ENCODE measurements at regions not wholly inside any gene's neighbourhood (a gene's known extent, or its start where the extent isn't known, plus 50 kb on each side); places are given as distances from the start of the nearest gene placed in this dataset.

- no peaks in the 10 kb centered on the region for H3K9me3 ChIP-seq (ENCODE audit: control insufficient read depth in 1 of 2, insufficient read depth in 1 of 2, low read depth in 1 of 2, low read length in 2 of 2)
- H3K36me3 ChIP-seq (ENCODE audit: control insufficient read depth in 1 of 2, insufficient read depth in 2 of 2, low read length in 2 of 2): no peaks in the 10 kb centered on the region
- ChIA-PET CTCF (no interaction called here), POLR2A (no interaction called here), RAD21 (ENCODE audit: low non-redundant PET in 1 of 2, low total read pairs in 2 of 2, uncharacterized antibody in 2 of 2, unreplicated experiment in 2 of 2) (no interaction called here)
- H3K4me2 ChIP-seq (ENCODE audit: low read length): no peak overlapping the region
- no TSS peak for BruUV-seq (replicated peaks)
- H3K9ac ChIP-seq (ENCODE audit: low read length): no peak overlapping the region
- H3K27ac ChIP-seq (ENCODE audit: low read depth, low read length): no peak overlapping the region
- no peak for TF ChIP-seq JUND (IDR thresholded peaks at IDR 0.05)
- no peak for TF ChIP-seq ZFX (IDR thresholded peaks at IDR 0.05)
- TF ChIP-seq SRF (IDR thresholded peaks at IDR 0.05; ENCODE audit: low read depth): no peak
- TF ChIP-seq YY1 (IDR thresholded peaks at IDR 0.05; ENCODE audit: extremely low read depth, insufficient replicate concordance, low read depth, low read length): no peak
- H3K4me1 ChIP-seq (ENCODE audit: control insufficient read depth in 1 of 2, insufficient read depth in 2 of 2, low read length in 2 of 2): no peaks in the 10 kb centered on the region
- H4K20me1 ChIP-seq (ENCODE audit: insufficient read depth): no peaks in the 10 kb centered on the region
- intact Hi-C loops (cut with micrococcal nuclease): no loop called here
- no peak overlapping the region for H2AFZ ChIP-seq (ENCODE audit: low read depth, low read length, poor library complexity, severe bottlenecking)
- no peak for ATAC-seq
- no peaks in the 10 kb centered on the region for H3K9me2 ChIP-seq (ENCODE audit: insufficient read depth)
- H3K79me2 ChIP-seq (ENCODE audit: insufficient read depth, low read length): no peaks in the 10 kb centered on the region
- no peak overlapping the region for H3K4me3 ChIP-seq (replicated peaks in 1 of 2; ENCODE audit: low read depth in 1 of 2, low read length in 2 of 2)
- no peak for DNase-seq (ENCODE audit: low read depth, low spot score)
- peaks cover 10% of the 10 kb centered on the region; the same call in 1 of the 2 replicates for H3K27me3 ChIP-seq (ENCODE audit: insufficient read depth, low read length)
These were observed 95.0 kb downstream of the FCRL5 start for GRCh38 chr1:157457279-157457678.

GRCh38 chr1:157455318-157455717 lies 97.0 kb downstream of the FCRL5 start:
- ATAC-seq: no peak
- Histone ChIP-seq H3K9me3 (ENCODE audit: control insufficient read depth in 1 of 2, insufficient read depth in 1 of 2, low read depth in 1 of 2, low read length in 2 of 2) (no peaks in the 10 kb centered on the region), H4K20me1 (ENCODE audit: insufficient read depth) (no peaks in the 10 kb centered on the region), H3K79me2 (ENCODE audit: insufficient read depth, low read length) (no peaks in the 10 kb centered on the region), H3K4me2 (ENCODE audit: low read length) (no peak overlapping the region), H3K27ac (ENCODE audit: low read depth, low read length) (no peak overlapping the region), H2AFZ (ENCODE audit: low read depth, low read length, poor library complexity, severe bottlenecking) (no peak overlapping the region), H3K9me2 (ENCODE audit: insufficient read depth) (no peaks in the 10 kb centered on the region), H3K4me3 (replicated peaks in 1 of 2; ENCODE audit: low read depth in 1 of 2, low read length in 2 of 2) (no peak overlapping the region), H3K9ac (ENCODE audit: low read length) (no peak overlapping the region), H3K27me3 (ENCODE audit: insufficient read depth, low read length) (peaks cover 14% of the 10 kb centered on the region; the same call in 1 of the 2 replicates), H3K4me1 (ENCODE audit: control insufficient read depth in 1 of 2, insufficient read depth in 2 of 2, low read length in 2 of 2) (no peaks in the 10 kb centered on the region), H3K36me3 (ENCODE audit: control insufficient read depth in 1 of 2, insufficient read depth in 2 of 2, low read length in 2 of 2) (no peaks in the 10 kb centered on the region)
- no peak for TF ChIP-seq ZFX (IDR thresholded peaks at IDR 0.05)
- TF ChIP-seq EZH2 (IDR thresholded peaks at IDR 0.05): no peak
- TF ChIP-seq FOSL1 (IDR thresholded peaks at IDR 0.05; ENCODE audit: low read depth): no peak
- TF ChIP-seq ELF1 (IDR thresholded peaks at IDR 0.05; ENCODE audit: borderline replicate concordance, low read depth): no peak
- intact Hi-C loops (cut with micrococcal nuclease): no loop called here
- POLR2A ChIA-PET: no interaction called here
- RAD21 ChIA-PET (ENCODE audit: low non-redundant PET in 1 of 2, low total read pairs in 2 of 2, uncharacterized antibody in 2 of 2, unreplicated experiment in 2 of 2): no interaction called here
- BruUV-seq (replicated peaks): no TSS peak
- CTCF ChIA-PET: no interaction called here
- DNase-seq (ENCODE audit: low read depth, low spot score): no peak
